KOPT-K1 (cell line): ENCODE measurements at regions not wholly inside any gene's neighbourhood (a gene's known extent, or its start where the extent isn't known, plus 50 kb on each side); places are given as distances from the start of the nearest gene placed in this dataset.

Experiments used
- H3K27ac ChIP-seq: fragments of 200-600 bp; sonication (generic); 2 replicates; pipeline ENCODE4 v1.5.1; 2016; ENCODE audit warnings: antibody characterized with exemption, mild to moderate bottlenecking, low read depth, low read length; ENCODE audit not compliant: poor library complexity, severe bottlenecking
- H3K36me3 ChIP-seq: fragments of 200-600 bp; sonication (generic); 2 replicates; pipeline ENCODE4 v1.5.1; 2017; ENCODE audit warnings: antibody characterized with exemption, mild to moderate bottlenecking, low read length, moderate library complexity; ENCODE audit not compliant: insufficient read depth
- H3K9me3 ChIP-seq: fragments of 200-600 bp; sonication (generic); 2 replicates; pipeline ENCODE4 v1.5.1; 2017; ENCODE audit warnings: antibody characterized with exemption, low read length, mild to moderate bottlenecking; ENCODE audit not compliant: insufficient read depth, poor library complexity, severe bottlenecking

GRCh38 chr21:27158967-27159366 is 192.1 kb upstream of the ADAMTS5 start:
- H3K9me3 ChIP-seq, result no peaks in the 10 kb centered on the region
- no peaks in the 10 kb centered on the region for H3K36me3 ChIP-seq
- H3K27ac ChIP-seq, result no peak overlapping the region

DNA sequence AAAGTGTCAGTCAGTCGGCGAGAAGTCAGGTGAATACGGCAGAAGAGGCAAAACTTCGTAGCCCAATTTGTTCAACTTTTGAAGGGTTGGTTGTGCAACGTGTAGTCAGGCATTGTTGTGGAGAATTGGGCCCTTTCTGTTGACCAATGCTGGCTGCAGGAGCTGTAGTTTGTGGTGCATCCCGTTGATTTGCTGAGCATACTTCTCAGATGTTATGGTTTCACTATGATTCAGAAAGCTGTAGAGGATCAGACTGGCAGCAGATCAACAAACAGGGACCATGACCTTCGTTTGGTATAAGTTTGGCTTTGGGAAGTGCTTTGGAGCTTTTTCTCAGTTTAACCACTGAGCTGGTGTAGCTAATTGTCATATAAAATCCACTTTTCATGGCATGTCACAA is 190.2 kb upstream of the ADAMTS5 start:
- Histone ChIP-seq H3K27ac (no peak overlapping the region), H3K36me3 (no peaks in the 10 kb centered on the region), H3K9me3 (no peaks in the 10 kb centered on the region)

DNA sequence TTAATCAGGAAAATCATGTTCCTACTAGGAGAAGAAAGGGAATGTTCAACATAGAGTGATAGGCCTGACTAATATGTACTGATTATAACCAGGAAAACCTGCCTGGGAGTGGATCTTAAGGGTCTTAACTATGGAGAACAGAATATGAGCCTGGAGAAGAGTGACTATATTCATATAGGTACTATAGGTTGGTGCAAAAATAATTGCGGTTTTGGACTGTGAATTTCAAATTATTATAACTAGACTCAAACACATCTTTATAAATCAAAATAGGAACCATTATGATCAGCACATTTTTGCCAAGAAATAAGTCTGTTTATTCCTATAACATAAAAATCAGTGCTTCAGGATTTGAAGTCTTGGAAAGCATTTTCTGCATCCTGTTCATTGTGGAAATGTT is 189.8 kb upstream of the ADAMTS5 start:
- Histone ChIP-seq H3K36me3 (no peaks in the 10 kb centered on the region), H3K9me3 (no peaks in the 10 kb centered on the region), H3K27ac (no peak overlapping the region)

- H3K27ac ChIP-seq, result no peak overlapping the region
- no peaks in the 10 kb centered on the region for H3K36me3 ChIP-seq
- no peaks in the 10 kb centered on the region for H3K9me3 ChIP-seq
Measured at GRCh38 chr21:27155130-27155500, 188.2 kb upstream of the ADAMTS5 start.

GRCh38 chr21:27154451-27155129 is 187.7 kb upstream of the ADAMTS5 start:
- H3K36me3 ChIP-seq, result no peaks in the 10 kb centered on the region
- no peaks in the 10 kb centered on the region for H3K9me3 ChIP-seq
- no peak overlapping the region for H3K27ac ChIP-seq

GRCh38 chr21:27152996-27153395 is 186.1 kb upstream of the ADAMTS5 start:
- Histone ChIP-seq H3K36me3 (no peaks in the 10 kb centered on the region), H3K27ac (no peak overlapping the region), H3K9me3 (no peaks in the 10 kb centered on the region)

- no peaks in the 10 kb centered on the region for H3K9me3 ChIP-seq
- H3K27ac ChIP-seq, result no peak overlapping the region
- H3K36me3 ChIP-seq, result no peaks in the 10 kb centered on the region
Measured at GRCh38 chr21:27149034-27149433, 182.1 kb upstream of the ADAMTS5 start.

DNA sequence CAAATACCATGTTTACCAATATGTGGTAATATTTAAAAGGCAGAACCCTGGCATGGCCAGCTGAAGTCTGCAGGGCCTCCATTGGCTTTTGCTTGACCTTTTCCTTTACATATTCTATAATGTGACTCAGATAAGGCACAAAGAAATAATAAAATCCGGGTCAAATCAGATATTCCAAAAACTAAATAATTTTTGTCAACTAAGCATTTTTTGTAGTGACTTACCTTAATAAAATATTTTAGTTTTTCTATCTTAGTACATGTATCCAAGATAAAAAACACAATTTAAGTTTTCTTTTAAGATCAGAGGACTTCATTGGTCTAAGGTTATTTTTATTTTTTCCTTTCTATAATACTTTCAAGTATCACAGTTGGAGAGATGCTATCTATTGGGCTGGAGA is 179.4 kb upstream of the ADAMTS5 start:
- H3K9me3 ChIP-seq, result no peaks in the 10 kb centered on the region
- H3K36me3 ChIP-seq, result no peaks in the 10 kb centered on the region
- no peak overlapping the region for H3K27ac ChIP-seq

DNA sequence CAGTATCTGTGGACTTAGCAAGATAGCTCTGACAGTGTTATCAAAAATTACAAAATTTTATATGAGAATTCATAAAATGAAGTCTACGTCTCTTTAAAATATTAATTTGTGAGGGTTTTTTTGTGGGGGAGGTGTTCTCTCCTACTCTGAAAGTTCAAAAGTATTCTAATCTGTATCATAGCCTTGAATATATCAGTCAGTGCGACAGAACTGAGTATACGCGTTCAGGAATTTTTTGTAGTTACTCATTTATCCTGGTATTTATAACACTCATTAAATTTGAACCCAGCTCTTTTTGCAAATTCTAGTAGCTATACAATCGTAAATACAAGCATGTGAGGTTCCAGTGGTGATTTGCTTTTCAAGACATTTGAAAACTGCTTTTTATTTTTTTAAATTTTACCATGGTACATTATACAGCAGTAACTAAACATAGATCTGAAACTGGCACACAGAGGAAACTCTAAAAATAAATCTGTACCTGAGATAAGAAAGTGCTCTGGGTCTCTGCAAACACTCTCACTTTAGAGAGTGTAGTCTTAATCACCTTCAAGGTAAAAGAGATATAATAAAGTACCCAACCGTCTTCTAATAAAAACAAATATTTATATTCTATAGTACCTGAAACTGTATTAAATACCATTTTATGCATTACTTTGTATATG is 178.4 kb upstream of the ADAMTS5 start:
- H3K27ac ChIP-seq, result no peak overlapping the region
- H3K9me3 ChIP-seq, result no peaks in the 10 kb centered on the region
- no peaks in the 10 kb centered on the region for H3K36me3 ChIP-seq

DNA sequence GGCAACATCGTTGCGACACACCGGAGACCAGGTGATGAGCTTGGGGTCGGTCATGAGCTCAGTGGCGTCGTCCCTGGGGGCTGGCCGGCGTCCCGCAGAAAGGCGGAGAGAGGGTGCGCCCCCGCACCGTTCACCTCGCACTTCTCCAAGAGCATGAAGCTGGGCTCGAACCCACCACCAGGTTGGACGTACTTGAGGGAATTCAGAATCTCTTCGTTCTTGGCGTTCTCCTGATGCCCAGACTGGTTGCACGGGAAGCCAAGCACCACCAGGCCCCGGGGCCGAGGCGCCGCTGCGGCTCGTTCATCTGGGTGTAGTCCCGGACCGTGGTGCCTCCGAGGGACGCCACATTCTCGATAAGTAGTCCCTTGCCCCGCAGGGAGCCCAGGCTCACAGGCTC is 176.6 kb upstream of the ADAMTS5 start:
- no peak overlapping the region for H3K27ac ChIP-seq
- no peaks in the 10 kb centered on the region for H3K9me3 ChIP-seq

DNA sequence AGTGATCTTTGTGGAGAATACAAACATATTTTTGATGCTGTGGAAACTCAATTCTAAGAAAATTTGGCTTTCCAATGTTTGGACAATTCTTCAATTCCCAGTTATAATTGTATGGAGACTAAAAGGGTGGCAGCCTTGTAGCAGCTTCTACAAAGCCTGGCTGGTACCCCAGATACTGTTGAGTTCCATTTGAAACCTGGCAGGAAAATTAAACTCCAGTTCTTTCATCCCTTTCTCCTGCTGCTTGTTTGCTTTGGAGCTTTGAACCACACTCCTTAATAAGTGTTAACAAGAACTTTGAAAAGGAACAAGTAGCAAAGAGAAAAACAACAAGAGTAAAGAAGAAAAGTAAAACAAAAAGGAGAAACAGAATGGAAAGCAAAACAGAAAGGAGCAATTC is 172.6 kb upstream of the ADAMTS5 start:
- Histone ChIP-seq H3K27ac (no peak overlapping the region), H3K9me3 (no peaks in the 10 kb centered on the region), H3K36me3 (no peaks in the 10 kb centered on the region)

More for the DNA sequence above, 176.6 kb upstream of the ADAMTS5 start:
- no peaks in the 10 kb centered on the region for H3K36me3 ChIP-seq

GRCh38 chr21:27134516-27134915 is 167.6 kb upstream of the ADAMTS5 start:
- Histone ChIP-seq H3K36me3 (no peaks in the 10 kb centered on the region), H3K27ac (no peak overlapping the region), H3K9me3 (no peaks in the 10 kb centered on the region)

DNA sequence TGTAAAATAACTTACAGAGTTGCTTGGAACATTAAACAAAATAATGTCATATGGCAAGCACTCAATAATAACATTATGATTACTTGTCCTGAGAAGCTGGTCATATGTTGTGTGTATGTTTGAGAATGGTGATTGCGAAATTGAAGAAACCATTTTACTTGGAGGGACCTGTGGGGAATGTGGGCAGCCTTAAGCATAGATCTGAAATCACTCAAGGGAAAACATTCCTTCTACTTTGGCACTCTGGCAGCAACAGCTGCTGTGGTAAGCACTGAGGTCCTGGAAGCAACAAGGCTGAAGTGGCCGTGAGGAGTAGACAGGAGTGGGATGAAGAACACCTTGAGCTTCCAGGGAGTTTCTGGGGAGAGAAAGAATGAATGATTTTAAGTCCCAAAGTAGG is 165.4 kb upstream of the ADAMTS5 start:
- H3K36me3 ChIP-seq, result no peaks in the 10 kb centered on the region
- H3K27ac ChIP-seq, result no peak overlapping the region
- H3K9me3 ChIP-seq, result no peaks in the 10 kb centered on the region

- Histone ChIP-seq H3K9me3 (no peaks in the 10 kb centered on the region), H3K36me3 (no peaks in the 10 kb centered on the region), H3K27ac (no peak overlapping the region)
Measured at GRCh38 chr21:27130154-27130553, 163.3 kb upstream of the ADAMTS5 start.

- Histone ChIP-seq H3K36me3 (no peaks in the 10 kb centered on the region), H3K9me3 (no peaks in the 10 kb centered on the region), H3K27ac (no peak overlapping the region)
Measured at GRCh38 chr21:27129694-27130093, 162.8 kb upstream of the ADAMTS5 start.

- no peaks in the 10 kb centered on the region for H3K36me3 ChIP-seq
- H3K9me3 ChIP-seq, result no peaks in the 10 kb centered on the region
- no peak overlapping the region for H3K27ac ChIP-seq
Measured at GRCh38 chr21:27129215-27129614, 162.3 kb upstream of the ADAMTS5 start.
